ENCODE measurements at regions not wholly inside any gene's neighbourhood (a gene's known extent, or its start where the extent isn't known, plus 50 kb on each side); places are given as distances from the start of the nearest gene placed in this dataset.

DNA sequence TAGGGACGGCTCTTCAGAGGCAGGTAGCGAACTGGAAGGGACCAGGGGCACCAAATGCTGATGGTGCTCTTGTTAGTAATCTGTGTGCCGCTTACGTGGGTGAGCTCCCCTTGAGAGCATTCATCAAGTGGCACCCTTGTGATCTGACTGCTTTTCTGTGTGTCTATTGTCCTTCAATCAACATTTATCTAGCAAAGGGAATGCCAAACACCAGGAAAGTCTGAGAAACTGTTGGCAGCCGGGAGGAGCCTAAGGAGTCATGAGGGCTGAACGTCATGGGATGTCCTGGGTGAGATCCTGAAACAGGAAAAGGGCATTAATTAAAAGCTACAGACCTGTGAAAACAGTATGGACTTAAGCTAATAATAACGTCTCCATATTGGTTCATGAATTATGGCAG is 733.1 kb downstream of the TYW1 start:
- CTCF ChIA-PET: no interaction called here
- no peak for ATAC-seq
- no peaks in the 10 kb centered on the region for H3K9me3 ChIP-seq (ENCODE audit: low read length)
- H3K9ac ChIP-seq (ENCODE audit: low read length): no peak overlapping the region
- POLR2A ChIA-PET (ENCODE audit: unreplicated experiment): no interaction called here
- no peaks in the 10 kb centered on the region for H3K27me3 ChIP-seq (ENCODE audit: low read length)
- no peaks in the 10 kb centered on the region for H3K9me2 ChIP-seq (replicated peaks; ENCODE audit: low read length)
- H3F3A ChIP-seq (ENCODE audit: low read length, unreplicated experiment): no peaks in the 10 kb centered on the region
- no peaks in the 10 kb centered on the region for H3K4me1 ChIP-seq (ENCODE audit: insufficient read depth, low read length)
- intact Hi-C loops (cut with micrococcal nuclease): no loop called here
- DNase-seq: no peak
- H3K4me3 ChIP-seq (ENCODE audit: low read length): no peak overlapping the region
- H3K36me3 ChIP-seq (ENCODE audit: low read depth, low read length): no peaks in the 10 kb centered on the region
- TF ChIP-seq CTCF (conservative IDR thresholded peaks at IDR 0.05; ENCODE audit: low read depth, low read length): no peak
- no peak for TF ChIP-seq EZH2phosphoT487 (IDR thresholded peaks at IDR 0.05; ENCODE audit: borderline replicate concordance, low read length)
- no peak for TF ChIP-seq EZH2 (IDR thresholded peaks at IDR 0.05; ENCODE audit: low read length, unreplicated experiment)
- H3K4me2 ChIP-seq (ENCODE audit: low read length): no peak overlapping the region
- BruUV-seq (replicated peaks): no TSS peak
- no peaks in the 10 kb centered on the region for H3K79me2 ChIP-seq (ENCODE audit: low read length)
- no peak overlapping the region for H2AFZ ChIP-seq (ENCODE audit: low read length)
- H3K27ac ChIP-seq (ENCODE audit: low read length): no peak overlapping the region
- no peaks in the 10 kb centered on the region for H4K20me1 ChIP-seq (ENCODE audit: low read length)

- Histone ChIP-seq H3K4me3 (ENCODE audit: low read length) (no peak overlapping the region), H4K20me1 (ENCODE audit: low read length) (no peaks in the 10 kb centered on the region), H3K9me3 (ENCODE audit: low read length) (no peaks in the 10 kb centered on the region), H3K9me2 (replicated peaks; ENCODE audit: low read length) (no peaks in the 10 kb centered on the region), H3K4me1 (ENCODE audit: insufficient read depth, low read length) (no peaks in the 10 kb centered on the region), H3K4me2 (ENCODE audit: low read length) (no peak overlapping the region), H2AFZ (ENCODE audit: low read length) (no peak overlapping the region), H3K27me3 (ENCODE audit: low read length) (no peaks in the 10 kb centered on the region), H3K27ac (ENCODE audit: low read length) (no peak overlapping the region), H3F3A (ENCODE audit: low read length, unreplicated experiment) (no peaks in the 10 kb centered on the region), H3K79me2 (ENCODE audit: low read length) (no peaks in the 10 kb centered on the region), H3K9ac (ENCODE audit: low read length) (no peak overlapping the region), H3K36me3 (ENCODE audit: low read depth, low read length) (no peaks in the 10 kb centered on the region)
- no TSS peak for BruUV-seq (replicated peaks)
- ChIA-PET CTCF (no interaction called here), POLR2A (ENCODE audit: unreplicated experiment) (no interaction called here)
- ATAC-seq: no peak
- intact Hi-C loops (cut with micrococcal nuclease): no loop called here
- no peak for DNase-seq
- TF ChIP-seq CTCF (conservative IDR thresholded peaks at IDR 0.05; ENCODE audit: low read depth, low read length) (no peak), EZH2 (IDR thresholded peaks at IDR 0.05; ENCODE audit: low read length, unreplicated experiment) (no peak), EZH2phosphoT487 (IDR thresholded peaks at IDR 0.05; ENCODE audit: borderline replicate concordance, low read length) (no peak)
Observed at GRCh38 chr7:67731704-67732103, 735.1 kb downstream of the TYW1 start.

DNA sequence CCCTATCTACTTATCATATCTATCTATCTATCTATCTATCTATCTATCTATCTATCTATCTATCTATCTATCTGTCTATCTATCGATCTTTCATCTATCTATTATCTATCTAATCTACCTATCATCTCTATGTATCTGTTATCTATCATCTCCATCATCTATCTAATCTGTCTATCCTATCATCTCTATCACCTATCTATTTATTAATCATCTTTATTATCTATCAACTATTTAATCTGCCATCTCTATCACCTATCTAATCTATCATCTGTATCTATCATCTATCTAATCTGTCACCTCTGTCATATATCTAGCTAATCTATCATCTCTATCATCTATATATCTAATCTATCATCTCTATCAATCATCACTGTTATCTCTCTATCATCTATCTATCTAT is 736.3 kb downstream of the TYW1 start:
- Histone ChIP-seq H4K20me1 (ENCODE audit: low read length) (no peaks in the 10 kb centered on the region), H3K9me2 (replicated peaks; ENCODE audit: low read length) (no peaks in the 10 kb centered on the region), H3K9me3 (ENCODE audit: low read length) (no peaks in the 10 kb centered on the region), H3K27me3 (ENCODE audit: low read length) (no peaks in the 10 kb centered on the region), H3K4me2 (ENCODE audit: low read length) (no peak overlapping the region), H3K4me1 (ENCODE audit: insufficient read depth, low read length) (no peaks in the 10 kb centered on the region), H3F3A (ENCODE audit: low read length, unreplicated experiment) (no peaks in the 10 kb centered on the region), H3K4me3 (ENCODE audit: low read length) (no peak overlapping the region), H3K36me3 (ENCODE audit: low read depth, low read length) (no peaks in the 10 kb centered on the region), H3K9ac (ENCODE audit: low read length) (no peak overlapping the region), H3K79me2 (ENCODE audit: low read length) (no peaks in the 10 kb centered on the region), H3K27ac (ENCODE audit: low read length) (no peak overlapping the region), H2AFZ (ENCODE audit: low read length) (no peak overlapping the region)
- DNase-seq (no peak), ATAC-seq (no peak)
- ChIA-PET CTCF (no interaction called here), POLR2A (ENCODE audit: unreplicated experiment) (no interaction called here)
- no peak for TF ChIP-seq EZH2 (IDR thresholded peaks at IDR 0.05; ENCODE audit: low read length, unreplicated experiment)
- intact Hi-C loops (cut with micrococcal nuclease): no loop called here
- no TSS peak for BruUV-seq (replicated peaks)
